ENCODE measurements at regions not wholly inside any gene's neighbourhood (a gene's known extent, or its start where the extent isn't known, plus 50 kb on each side); places are given as distances from the start of the nearest gene placed in this dataset.
"Not testable (repeated sequence)": the region's sequence is repeated elsewhere in the genome, so short reads cannot be mapped to it uniquely, and the experiment has no call there.

DNA sequence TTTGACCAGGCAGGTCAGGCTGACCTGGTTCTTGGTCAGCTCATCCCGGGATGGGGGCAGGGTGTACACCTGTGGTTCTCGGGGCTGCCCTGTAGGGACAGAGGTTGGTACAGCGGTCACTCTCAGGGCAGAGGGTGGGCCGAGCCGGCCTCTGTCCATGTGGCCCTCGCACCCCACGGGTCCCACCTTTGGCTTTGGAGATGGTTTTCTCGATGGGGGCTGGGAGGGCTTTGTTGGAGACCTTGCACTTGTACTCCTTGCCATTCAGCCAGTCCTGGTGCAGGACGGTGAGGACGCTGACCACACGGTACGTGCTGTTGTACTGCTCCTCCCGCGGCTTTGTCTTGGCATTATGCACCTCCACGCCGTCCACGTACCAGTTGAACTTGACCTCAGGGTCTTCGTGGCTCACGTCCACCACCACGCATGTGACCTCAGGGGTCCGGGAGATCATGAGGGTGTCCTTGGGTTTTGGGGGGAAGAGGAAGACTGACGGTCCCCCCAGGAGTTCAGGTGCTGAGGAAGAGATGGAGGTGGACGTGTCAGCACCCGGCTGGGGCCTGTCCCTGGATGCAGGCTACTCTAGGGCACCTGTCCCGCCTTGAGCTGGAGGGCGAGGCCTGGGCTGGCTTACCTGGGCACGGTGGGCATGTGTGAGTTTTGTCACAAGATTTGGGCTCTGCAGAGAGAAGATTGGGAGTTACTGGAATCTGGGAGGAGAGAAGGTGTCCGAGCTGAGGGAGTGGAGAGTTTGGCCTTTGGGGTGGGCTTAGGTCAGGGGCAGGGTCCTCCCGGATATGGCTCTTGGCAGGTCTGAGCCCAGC lies 215.5 kb downstream of the TMEM121 start:
- not testable (repeated sequence) for DNase-seq

GRCh38 chr14:105742531-105742848 lies 216.1 kb downstream of the TMEM121 start:
- no peak for DNase-seq

DNA sequence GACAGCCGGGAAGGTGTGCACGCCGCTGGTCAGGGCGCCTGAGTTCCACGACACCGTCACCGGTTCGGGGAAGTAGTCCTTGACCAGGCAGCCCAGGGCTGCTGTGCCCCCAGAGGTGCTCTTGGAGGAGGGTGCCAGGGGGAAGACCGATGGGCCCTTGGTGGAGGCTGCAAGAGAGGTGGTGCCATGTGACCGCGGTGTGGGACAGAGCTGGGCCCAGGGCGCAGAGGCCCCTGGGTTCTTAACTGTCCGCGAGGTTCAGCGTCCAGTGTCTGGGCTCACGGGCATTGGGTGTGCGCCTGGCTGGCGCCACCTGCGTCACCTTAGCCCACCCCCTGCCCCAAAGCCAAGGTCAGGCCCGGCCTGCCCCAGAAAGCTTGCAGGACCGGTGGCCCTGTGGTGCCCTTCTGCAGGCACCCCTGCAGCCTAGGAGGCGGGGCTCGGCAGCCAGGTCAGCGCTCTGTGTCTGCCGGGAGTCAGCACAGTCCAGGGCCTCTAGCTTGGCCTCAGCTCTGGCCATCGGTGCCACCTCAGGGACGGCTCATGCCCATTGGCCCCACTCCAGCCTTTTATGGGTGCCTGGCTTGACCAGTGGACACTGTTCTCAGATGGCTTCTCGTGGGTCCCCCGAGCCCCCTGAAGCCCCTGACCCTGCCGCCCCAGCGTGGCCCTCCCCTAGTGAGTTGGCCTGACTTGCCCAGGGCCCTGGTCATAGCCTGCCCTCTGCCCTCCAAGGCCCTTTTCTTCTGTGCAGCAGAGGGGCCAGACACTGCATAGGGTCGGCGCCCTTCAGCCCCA lies 216.7 kb downstream of the TMEM121 start:
- DNase-seq: not testable (repeated sequence)

- DNase-seq: not testable (repeated sequence)
These were observed 217.9 kb downstream of the TMEM121 start for GRCh38 chr14:105744213-105744787.

DNA sequence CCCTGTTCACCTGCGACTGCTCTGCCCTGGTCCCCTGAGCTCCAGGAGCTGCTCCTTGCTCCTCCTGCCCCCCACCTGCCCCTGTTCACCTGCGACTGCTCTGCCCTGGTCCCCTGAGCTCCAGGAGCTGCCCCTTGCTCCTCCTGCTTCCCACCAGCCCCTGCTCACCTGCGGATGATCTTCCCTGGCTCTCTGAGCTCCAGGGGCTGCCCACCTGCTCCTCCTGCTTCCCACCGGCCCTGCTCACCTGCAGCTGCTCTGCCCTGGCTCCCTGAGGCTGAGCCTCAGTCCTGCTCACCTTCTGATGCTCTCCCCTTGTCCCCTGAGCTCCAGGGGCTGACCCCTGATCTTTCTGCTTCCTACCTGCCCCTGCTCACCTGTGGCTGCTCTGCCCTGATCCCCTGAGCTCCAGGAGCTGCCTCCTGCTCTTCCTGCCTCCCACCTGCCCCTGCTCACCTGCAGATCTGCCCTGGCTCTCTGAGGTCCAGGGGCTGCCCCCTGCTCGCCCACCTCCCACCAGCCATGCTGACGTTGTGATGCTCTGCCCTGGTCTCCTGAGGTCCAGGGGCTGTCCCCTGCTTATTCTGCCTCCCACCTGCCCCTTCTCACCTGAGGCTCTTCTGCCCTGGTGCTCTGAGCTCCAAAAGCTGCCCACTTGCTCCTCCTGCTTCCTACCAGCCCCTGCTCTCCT lies 219.2 kb downstream of the TMEM121 start:
- no peak for DNase-seq

GRCh38 chr14:105746124-105746514 lies 219.7 kb downstream of the TMEM121 start:
- DNase-seq: no peak

- not testable (repeated sequence) for DNase-seq
These were observed 220.6 kb downstream of the TMEM121 start for GRCh38 chr14:105746800-105747502.

GRCh38 chr14:105747503-105748203 lies 221.3 kb downstream of the TMEM121 start:
- DNase-seq: not testable (repeated sequence)

- peak; percentile 50 for DNase-seq
These were observed 221.8 kb downstream of the TMEM121 start for GRCh38 chr14:105748204-105748578.

DNA sequence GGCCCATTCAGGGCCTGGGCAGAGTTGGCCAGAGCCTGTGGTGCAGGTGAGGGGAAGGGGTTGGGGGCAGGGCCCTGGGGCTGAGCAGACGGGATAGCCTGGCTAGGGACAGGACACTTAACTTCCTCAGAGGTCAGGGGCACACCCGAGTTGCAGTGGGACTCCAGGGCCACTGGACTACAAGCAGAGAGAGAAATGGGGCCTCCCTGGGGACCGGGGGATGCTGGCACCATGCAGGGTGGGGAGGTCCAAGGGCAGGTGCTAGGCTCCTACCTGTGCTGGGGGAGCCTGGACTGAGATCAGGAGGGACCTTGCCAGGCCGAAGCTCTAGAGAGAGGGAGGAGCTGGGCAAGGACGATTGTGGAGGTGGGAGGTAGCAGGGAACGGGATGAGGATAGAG lies 222.3 kb downstream of the TMEM121 start:
- DNase-seq: not testable (repeated sequence)

- not testable (repeated sequence) for DNase-seq
These were observed 223.6 kb downstream of the TMEM121 start for GRCh38 chr14:105749870-105750541.

DNA sequence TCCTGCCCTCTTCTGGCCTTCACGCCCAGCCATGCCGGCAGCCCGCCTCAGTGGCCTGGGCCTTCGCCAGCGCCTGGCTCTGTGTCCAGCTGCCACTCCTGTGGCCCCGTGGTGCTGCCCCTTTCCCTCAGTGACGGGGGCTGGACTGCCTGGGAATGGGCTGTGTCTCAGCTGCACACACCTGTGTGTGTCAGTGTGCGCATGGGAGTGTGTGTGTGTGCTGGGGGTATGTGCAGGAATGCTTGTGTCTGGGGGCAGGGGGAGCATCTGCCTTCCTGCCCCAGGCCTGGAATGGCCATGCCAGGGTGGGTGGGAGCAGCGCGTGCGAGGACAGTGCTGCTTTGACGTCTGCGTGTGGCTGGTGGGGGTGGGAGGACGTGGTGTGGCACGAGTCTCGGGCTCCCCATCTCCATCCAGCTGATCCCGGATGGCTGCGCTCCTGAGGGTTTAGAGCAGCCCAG lies 224.9 kb downstream of the TMEM121 start:
- not testable (repeated sequence) for DNase-seq

GRCh38 chr14:105752420-105752819 lies 226.0 kb downstream of the TMEM121 start:
- not testable (repeated sequence) for DNase-seq

- DNase-seq: no peak
These were observed 234.4 kb downstream of the TMEM121 start for GRCh38 chr14:105760691-105761344.

- DNase-seq: not testable (repeated sequence)
These were observed 235.0 kb downstream of the TMEM121 start for GRCh38 chr14:105761345-105761740.

GRCh38 chr14:105761842-105762241 lies 235.5 kb downstream of the TMEM121 start:
- DNase-seq: no peak

GRCh38 chr14:105762262-105762661 lies 235.9 kb downstream of the TMEM121 start:
- DNase-seq: not testable (repeated sequence)

GRCh38 chr14:105764254-105764901 lies 238.0 kb downstream of the TMEM121 start:
- DNase-seq: not testable (repeated sequence)

GRCh38 chr14:105765072-105765825 lies 238.9 kb downstream of the TMEM121 start:
- DNase-seq: not testable (repeated sequence)
